HEK293 (cell line): ENCODE measurements at regions not wholly inside any gene's neighbourhood (a gene's known extent, or its start where the extent isn't known, plus 50 kb on each side); places are given as distances from the start of the nearest gene placed in this dataset.

Experiments
- CTCF ChIP-seq: fragments of 450-650 bp; formaldehyde crosslinking; IDR thresholded peaks from 2 replicates; pipeline ENCODE4 v1.5.1; 2016; ENCODE audit warnings: missing biosample characterization, missing genetic modification characterization
- KLF10 ChIP-seq: fragments of 450-650 bp; IDR thresholded peaks from 2 replicates; pipeline ENCODE4 v1.5.1; 2018; ENCODE audit warnings: missing biosample characterization, mild to moderate bottlenecking, missing genetic modification characterization
- PRDM4 ChIP-seq: fragments of 450-650 bp; formaldehyde crosslinking; IDR thresholded peaks from 2 replicates; pipeline ENCODE4 v1.5.1; 2017; ENCODE audit warnings: missing biosample characterization, missing genetic modification characterization
- ZBTB17 ChIP-seq: fragments of 450-650 bp; formaldehyde crosslinking; IDR thresholded peaks from 2 replicates; pipeline ENCODE4 v1.5.1; 2016; ENCODE audit warnings: missing biosample characterization, missing genetic modification characterization
- ZNF133 ChIP-seq: fragments of 450-650 bp; formaldehyde crosslinking; IDR thresholded peaks from 2 replicates; pipeline ENCODE4 v1.5.1; 2016; ENCODE audit warnings: missing biosample characterization, missing genetic modification characterization
- ZNF138 ChIP-seq: fragments of 450-650 bp; formaldehyde crosslinking; IDR thresholded peaks from 2 replicates; pipeline ENCODE4 v1.5.1; 2016; ENCODE audit warnings: missing biosample characterization, missing genetic modification characterization, borderline replicate concordance
- ZNF146 ChIP-seq: fragments of 450-650 bp; formaldehyde crosslinking; IDR thresholded peaks from 2 replicates; pipeline ENCODE4 v1.5.1; 2016; ENCODE audit warnings: missing biosample characterization, missing genetic modification characterization
- ZNF174 ChIP-seq: fragments of 450-650 bp; formaldehyde crosslinking; IDR thresholded peaks from 2 replicates; pipeline ENCODE4 v1.5.0; 2017; ENCODE audit warnings: missing biosample characterization, mild to moderate bottlenecking, missing genetic modification characterization
- ZNF280C ChIP-seq: fragments of 450-650 bp; formaldehyde crosslinking; IDR thresholded peaks from 2 replicates; pipeline ENCODE4 v1.5.1; 2016; ENCODE audit warnings: missing biosample characterization, missing genetic modification characterization
- ZNF423 ChIP-seq: fragments of 450-650 bp; formaldehyde crosslinking; IDR thresholded peaks from 2 replicates; pipeline ENCODE4 v1.5.1; 2016; ENCODE audit warnings: missing biosample characterization, missing genetic modification characterization
- ZNF548 ChIP-seq: fragments of 450-650 bp; formaldehyde crosslinking; IDR thresholded peaks from 2 replicates; pipeline ENCODE4 v1.5.1; 2016; ENCODE audit warnings: missing biosample characterization, missing genetic modification characterization
- ZNF660 ChIP-seq: fragments of 450-650 bp; IDR thresholded peaks from 2 replicates; pipeline ENCODE4 v1.5.1; 2018; ENCODE audit warnings: missing biosample characterization, mild to moderate bottlenecking, missing genetic modification characterization

- TF ChIP-seq ZNF174 (tag by site-specific recombination) (no peak), CTCF (tag by site-specific recombination) (no peak), PRDM4 (tag by site-specific recombination) (no peak), ZNF138 (no peak), ZNF548 (tag by site-specific recombination) (no peak), ZNF423 (tag by site-specific recombination) (no peak), ZBTB17 (no peak), KLF10 (tag by site-specific recombination) (no peak), ZNF660 (tag by site-specific recombination) (no peak), ZNF133 (tag by site-specific recombination) (no peak), ZNF146 (no peak), ZNF280C (tag by site-specific recombination) (no peak)
Measured at GRCh38 chr21:27813750-27814149, 846.9 kb upstream of the ADAMTS5 start.
